ENCODE measurements at regions not wholly inside any gene's neighbourhood (a gene's known extent, or its start where the extent isn't known, plus 50 kb on each side); places are given as distances from the start of the nearest gene placed in this dataset.

DNA sequence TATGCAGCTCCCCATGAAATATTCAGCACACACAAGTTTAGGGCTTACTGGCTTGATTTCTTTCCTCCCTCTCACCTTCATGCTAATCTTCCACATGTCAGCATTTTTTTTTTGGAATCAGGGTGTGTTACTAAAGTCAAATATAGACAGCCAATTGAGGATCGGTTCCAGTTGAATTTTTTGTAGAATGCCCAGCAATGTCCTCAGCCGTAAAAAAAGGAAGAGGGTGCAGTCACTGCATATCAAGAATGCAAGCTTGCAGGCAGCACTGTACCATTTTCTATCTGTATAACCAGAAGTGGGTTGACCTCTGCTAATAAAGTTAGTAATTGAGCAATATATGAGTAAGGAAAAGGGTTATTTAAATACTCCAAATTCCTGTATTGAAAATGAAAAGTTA is 51.4 kb upstream of the CHMP2B start:
- Histone ChIP-seq H3K4me1 (no peaks in the 10 kb centered on the region), H3K27ac (no peak overlapping the region), H3K4me3 (no peak overlapping the region), H3K36me3 (no peaks in the 10 kb centered on the region), H3K9me3 (no peaks in the 10 kb centered on the region), H3K27me3 (no peaks in the 10 kb centered on the region)
- in situ Hi-C loops (cut with MboI; ENCODE audit: low sequenced_read_pairs in 4 of 4) (no loop called here), intact Hi-C loops (cut with DNase I; ENCODE audit: low total_unique reads) (no loop called here)
- ATAC-seq (no peak), DNase-seq (no peak)
- no peak for TF ChIP-seq POLR2A (IDR thresholded peaks at IDR 0.05)
- TF ChIP-seq, protein P1, sequence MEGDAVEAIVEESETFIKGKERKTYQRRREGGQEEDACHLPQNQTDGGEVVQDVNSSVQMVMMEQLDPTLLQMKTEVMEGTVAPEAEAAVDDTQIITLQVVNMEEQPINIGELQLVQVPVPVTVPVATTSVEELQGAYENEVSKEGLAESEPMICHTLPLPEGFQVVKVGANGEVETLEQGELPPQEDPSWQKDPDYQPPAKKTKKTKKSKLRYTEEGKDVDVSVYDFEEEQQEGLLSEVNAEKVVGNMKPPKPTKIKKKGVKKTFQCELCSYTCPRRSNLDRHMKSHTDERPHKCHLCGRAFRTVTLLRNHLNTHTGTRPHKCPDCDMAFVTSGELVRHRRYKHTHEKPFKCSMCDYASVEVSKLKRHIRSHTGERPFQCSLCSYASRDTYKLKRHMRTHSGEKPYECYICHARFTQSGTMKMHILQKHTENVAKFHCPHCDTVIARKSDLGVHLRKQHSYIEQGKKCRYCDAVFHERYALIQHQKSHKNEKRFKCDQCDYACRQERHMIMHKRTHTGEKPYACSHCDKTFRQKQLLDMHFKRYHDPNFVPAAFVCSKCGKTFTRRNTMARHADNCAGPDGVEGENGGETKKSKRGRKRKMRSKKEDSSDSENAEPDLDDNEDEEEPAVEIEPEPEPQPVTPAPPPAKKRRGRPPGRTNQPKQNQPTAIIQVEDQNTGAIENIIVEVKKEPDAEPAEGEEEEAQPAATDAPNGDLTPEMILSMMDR (IDR thresholded peaks at IDR 0.05 in 4 of 5, conservative IDR thresholded peaks at IDR 0.05 in 1 of 5) = no peak

DNA sequence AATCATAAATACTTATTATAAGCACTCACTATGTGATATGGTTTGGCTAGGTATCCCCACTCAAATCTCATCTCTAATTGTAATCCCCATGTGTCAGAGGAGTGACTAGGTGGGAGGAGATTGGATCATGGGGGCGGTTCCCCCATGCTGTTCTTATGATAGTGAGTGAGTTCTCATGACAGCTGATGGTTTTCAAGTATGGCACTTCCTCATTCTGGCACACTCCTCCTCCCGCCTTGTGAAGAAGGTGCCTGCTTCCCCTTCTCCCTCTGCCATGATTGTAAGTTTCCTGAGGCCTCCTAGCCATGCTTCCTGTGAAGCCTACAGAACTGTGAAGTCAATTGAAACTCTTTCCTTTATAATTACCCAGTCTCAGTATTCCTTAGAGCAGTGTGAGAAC is 53.3 kb upstream of the CHMP2B start:
- DNase-seq = no peak
- no peak for ATAC-seq
- intact Hi-C loops (cut with DNase I; ENCODE audit: low total_unique reads) (no loop called here), in situ Hi-C loops (cut with MboI; ENCODE audit: low sequenced_read_pairs in 4 of 4) (loop anchor here in 1 of 4 donors (25.0 kb wide), 1 partner anchor 211 kb away; no protein-coding TSS in a partner anchor)
- Histone ChIP-seq H3K9me3 (no peaks in the 10 kb centered on the region), H3K27ac (no peak overlapping the region), H3K4me1 (no peaks in the 10 kb centered on the region), H3K36me3 (no peaks in the 10 kb centered on the region), H3K27me3 (no peaks in the 10 kb centered on the region), H3K4me3 (no peak overlapping the region)
- no peak for TF ChIP-seq POLR2A (IDR thresholded peaks at IDR 0.05)
- TF ChIP-seq, protein P1 (IDR thresholded peaks at IDR 0.05 in 4 of 5, conservative IDR thresholded peaks at IDR 0.05 in 1 of 5) = no peak

DNA sequence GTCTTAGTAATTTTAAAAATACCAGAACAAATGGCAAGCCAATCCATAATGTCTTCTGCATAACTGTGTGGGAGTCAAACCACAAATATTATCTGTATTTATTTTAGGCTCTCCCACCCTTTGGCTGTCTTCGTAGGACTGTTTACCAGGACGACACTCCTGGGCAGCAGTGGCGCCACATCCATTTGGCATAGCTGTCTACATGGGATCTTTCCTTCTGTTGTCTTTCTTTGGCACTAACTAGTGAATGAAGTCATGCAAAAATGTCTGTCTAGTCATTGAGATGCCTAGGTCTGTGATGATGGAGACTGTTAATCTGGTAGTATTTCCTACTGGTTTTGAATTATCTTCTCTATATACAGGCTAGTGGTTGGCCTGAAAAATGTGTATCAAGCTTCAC is 54.0 kb upstream of the CHMP2B start:
- intact Hi-C loops (cut with DNase I; ENCODE audit: low total_unique reads) = no loop called here
- H3K9me3 ChIP-seq = no peaks in the 10 kb centered on the region
- in situ Hi-C loops (cut with MboI; ENCODE audit: low sequenced_read_pairs in 4 of 4) = loop anchor here in 1 of 4 donors (25.0 kb wide), 1 partner anchor 211 kb away; no protein-coding TSS in a partner anchor

DNA sequence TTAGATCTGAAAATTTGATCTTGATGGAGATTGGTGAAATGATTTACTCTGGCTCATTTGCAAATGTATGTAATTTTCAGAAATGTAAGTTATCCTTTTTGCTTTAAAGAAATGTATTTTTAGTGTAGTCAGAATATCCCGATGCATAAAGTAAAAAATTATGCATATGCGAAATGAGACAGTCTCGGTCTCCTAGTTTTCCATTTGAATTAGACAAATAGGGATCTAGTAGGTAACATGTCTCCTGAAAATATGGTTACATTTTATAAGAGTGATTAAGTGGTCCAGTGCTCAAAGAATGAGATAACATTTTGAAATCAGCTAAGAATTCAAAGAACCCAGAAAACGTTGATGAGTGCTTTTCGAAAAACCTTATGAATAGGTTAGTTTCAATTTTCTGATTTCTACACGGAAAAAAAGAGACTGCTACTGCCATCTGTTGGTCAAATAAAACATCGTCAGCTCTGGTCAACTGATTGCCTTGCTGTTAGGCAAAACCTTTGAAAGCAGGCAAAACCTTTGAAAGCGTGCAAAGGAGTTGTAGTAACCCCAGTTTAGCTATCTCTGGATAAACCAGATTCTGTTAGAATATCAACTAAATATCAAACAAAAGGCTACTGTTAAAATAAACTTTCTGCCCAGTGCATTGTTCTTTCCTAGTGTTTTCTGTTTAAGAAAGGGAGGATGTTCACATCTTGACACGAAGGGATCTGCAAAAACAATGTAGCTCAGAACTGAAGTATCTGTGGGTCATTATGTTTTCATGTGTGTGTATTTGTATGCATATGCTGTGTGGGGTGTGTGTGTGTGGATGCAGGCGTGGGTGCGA is 59.3 kb upstream of the CHMP2B start:
- Histone ChIP-seq H3K4me3 (peak overlapping the region; percentile 34 to 49 (median 42)), H3K27me3 (no peaks in the 10 kb centered on the region), H3K4me1 (no peaks in the 10 kb centered on the region), H3K36me3 (no peaks in the 10 kb centered on the region), H3K27ac (no peak overlapping the region), H3K9me3 (no peaks in the 10 kb centered on the region)
- intact Hi-C loops (cut with DNase I; ENCODE audit: low total_unique reads) (loop anchor here (5.0 kb wide), 1 partner anchor 396 kb away; no protein-coding TSS in a partner anchor), in situ Hi-C loops (cut with MboI; ENCODE audit: low sequenced_read_pairs in 4 of 4) (loop anchor here in 2 of 4 donors (10.0 to 25.0 kb wide), 3 partner anchors 193 to 393 kb away; no protein-coding TSS in a partner anchor)
- ATAC-seq = no peak
- no peak for TF ChIP-seq POLR2A (IDR thresholded peaks at IDR 0.05)
- TF ChIP-seq, protein P1 (IDR thresholded peaks at IDR 0.05 in 4 of 5, conservative IDR thresholded peaks at IDR 0.05 in 1 of 5) = peak in 4 of 5 experiments; percentile 33 to 65 (median 52)
- no peak for DNase-seq

More for the DNA sequence above, 54.0 kb upstream of the CHMP2B start:
- H3K4me1 ChIP-seq = no peaks in the 10 kb centered on the region
- no peak overlapping the region for H3K4me3 ChIP-seq
- no peak for ATAC-seq
- no peaks in the 10 kb centered on the region for H3K36me3 ChIP-seq
- TF ChIP-seq, protein P1 (IDR thresholded peaks at IDR 0.05 in 4 of 5, conservative IDR thresholded peaks at IDR 0.05 in 1 of 5) = no peak
- TF ChIP-seq POLR2A (IDR thresholded peaks at IDR 0.05) = no peak
- no peaks in the 10 kb centered on the region for H3K27me3 ChIP-seq
- H3K27ac ChIP-seq = no peak overlapping the region
- no peak for DNase-seq

Data from gastrocnemius medialis (tissue), 4 donors.